ENCODE measurements at regions not wholly inside any gene's neighbourhood (a gene's known extent, or its start where the extent isn't known, plus 50 kb on each side); places are given as distances from the start of the nearest gene placed in this dataset.

DNA sequence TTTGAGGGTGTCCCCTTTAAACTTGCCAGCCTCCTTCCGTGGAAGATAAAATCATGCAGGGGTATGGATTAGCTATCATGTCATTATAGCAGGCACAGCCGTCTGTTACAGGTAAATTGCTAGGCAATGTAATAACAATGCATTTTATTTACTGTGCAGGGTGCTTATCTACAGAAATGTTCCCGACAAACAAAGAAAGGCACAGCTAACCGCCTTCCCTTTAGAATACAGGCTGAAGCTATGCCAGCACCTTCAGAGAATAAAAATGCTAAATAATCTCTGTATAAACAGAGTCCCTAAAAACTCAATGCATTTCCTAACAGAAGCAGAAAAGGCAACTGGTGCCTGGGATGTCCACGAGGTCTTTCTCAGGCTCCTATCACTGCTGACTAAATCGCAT, 239.2 kb downstream of the SPTSSA start:
- Histone ChIP-seq H3K9ac (no peak overlapping the region), H3K9me3 (replicated peaks in 1 of 11) (no peaks in the 10 kb centered on the region), H4K20me1 (no peaks in the 10 kb centered on the region), H3K4me3 (no peak overlapping the region), H3K4me2 (no peak overlapping the region), H3K27me3 (peaks cover 0 to 37% (median 0%) of the 10 kb centered on the region in 11 experiments; a peak in 4 of 22 replicates), H3K4me1 (no peaks in the 10 kb centered on the region), H3K36me3 (no peaks in the 10 kb centered on the region), H3K27ac (no peak overlapping the region)
- TF ChIP-seq Cebpa-rat (IDR thresholded peaks at IDR 0.05), result no peak

DNA sequence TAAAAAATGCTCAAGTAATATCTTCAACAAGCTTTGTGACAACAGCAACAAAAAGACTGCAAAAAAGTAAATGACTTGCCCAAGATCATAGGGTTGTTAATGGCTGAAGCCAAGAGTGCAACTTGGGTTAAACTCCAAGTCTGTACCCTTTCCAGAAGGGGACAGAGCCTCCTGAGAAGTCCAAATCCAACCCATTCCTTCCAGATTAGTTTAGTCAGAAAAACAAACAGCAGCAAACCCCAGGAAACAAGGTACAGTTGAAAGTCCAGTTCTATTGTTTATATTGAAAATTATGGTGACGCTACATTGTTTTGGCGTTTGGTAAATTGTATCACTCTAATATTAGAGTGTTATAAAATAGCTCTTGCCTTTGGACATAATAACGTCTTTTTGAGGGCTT, 239.9 kb downstream of the SPTSSA start:
- no peak for TF ChIP-seq Cebpa-rat (IDR thresholded peaks at IDR 0.05)
- Histone ChIP-seq H3K9me3 (replicated peaks in 1 of 11) (peaks cover 0 to 2% (median 0%) of the 10 kb centered on the region in 11 experiments; a peak in 1 of 22 replicates), H4K20me1 (no peaks in the 10 kb centered on the region), H3K4me2 (no peak overlapping the region), H3K36me3 (no peaks in the 10 kb centered on the region), H3K27ac (no peak overlapping the region), H3K9ac (no peak overlapping the region), H3K27me3 (peaks cover 0 to 37% (median 0%) of the 10 kb centered on the region in 11 experiments; a peak in 3 of 22 replicates), H3K4me1 (no peaks in the 10 kb centered on the region), H3K4me3 (no peak overlapping the region)

DNA sequence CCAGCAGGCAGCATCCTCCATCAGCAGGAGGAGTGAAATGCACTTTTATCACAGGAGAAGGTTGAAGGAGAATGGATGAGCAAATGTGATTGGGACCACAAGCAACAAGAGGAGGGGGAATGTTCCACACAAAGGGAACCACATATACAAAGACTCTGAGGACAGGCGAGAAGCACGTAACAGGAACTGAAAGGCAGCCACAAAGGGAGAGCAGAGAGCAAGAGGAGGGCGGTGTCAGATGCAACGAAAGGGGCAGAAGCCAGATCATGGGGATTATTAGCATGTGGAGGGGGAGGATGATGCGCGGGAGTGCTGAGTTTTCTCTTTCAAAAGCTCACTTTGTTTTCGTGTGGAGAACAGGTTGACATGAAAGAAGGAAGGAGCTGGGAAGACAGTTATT, 241.1 kb downstream of the SPTSSA start:
- no peak overlapping the region for H3K4me2 ChIP-seq
- no peak overlapping the region for H3K4me3 ChIP-seq
- peaks cover 0 to 10% (median 4%) of the 10 kb centered on the region in 11 experiments; a peak in 5 of 22 replicates for H3K9me3 ChIP-seq (replicated peaks in 1 of 11)
- H3K27ac ChIP-seq, result no peak overlapping the region
- no peaks in the 10 kb centered on the region for H3K4me1 ChIP-seq
- H3K36me3 ChIP-seq, result no peaks in the 10 kb centered on the region
- H4K20me1 ChIP-seq, result no peaks in the 10 kb centered on the region
- TF ChIP-seq Cebpa-rat (IDR thresholded peaks at IDR 0.05), result no peak
- H3K27me3 ChIP-seq, result peaks cover 0 to 37% (median 0%) of the 10 kb centered on the region in 11 experiments; a peak in 3 of 22 replicates
- no peak overlapping the region for H3K9ac ChIP-seq

DNA sequence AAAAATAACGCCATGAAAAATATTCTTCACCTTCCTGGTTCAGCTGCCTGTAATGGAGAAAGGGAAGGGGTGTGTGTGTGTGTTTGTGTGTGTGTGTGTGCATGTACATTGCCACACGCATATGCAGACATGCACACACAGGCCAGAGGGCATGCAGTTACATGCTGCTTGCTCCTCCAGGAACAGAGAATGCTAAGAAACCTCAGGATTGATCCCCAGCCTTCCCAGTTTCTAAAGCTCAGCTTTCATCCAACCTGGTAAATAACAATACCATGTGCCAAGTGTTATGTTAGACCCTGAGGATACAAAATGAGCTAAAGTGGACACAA, 241.7 kb downstream of the SPTSSA start:
- H3K4me3 ChIP-seq, result no peak overlapping the region
- H3K4me1 ChIP-seq, result no peaks in the 10 kb centered on the region
- no peaks in the 10 kb centered on the region for H4K20me1 ChIP-seq
- no peak overlapping the region for H3K27ac ChIP-seq
- peaks cover 0 to 10% (median 4%) of the 10 kb centered on the region in 11 experiments; a peak in 5 of 22 replicates for H3K9me3 ChIP-seq (replicated peaks in 1 of 11)
- no peak for TF ChIP-seq Cebpa-rat (IDR thresholded peaks at IDR 0.05)
- no peaks in the 10 kb centered on the region for H3K36me3 ChIP-seq
- peaks cover 0 to 37% (median 0%) of the 10 kb centered on the region in 11 experiments; a peak in 3 of 22 replicates for H3K27me3 ChIP-seq
- no peak overlapping the region for H3K9ac ChIP-seq
- no peak overlapping the region for H3K4me2 ChIP-seq

- TF ChIP-seq Cebpa-rat (IDR thresholded peaks at IDR 0.05), result no peak
Measured at GRCh38 chr14:34219661-34220377, 242.2 kb downstream of the SPTSSA start.

DNA sequence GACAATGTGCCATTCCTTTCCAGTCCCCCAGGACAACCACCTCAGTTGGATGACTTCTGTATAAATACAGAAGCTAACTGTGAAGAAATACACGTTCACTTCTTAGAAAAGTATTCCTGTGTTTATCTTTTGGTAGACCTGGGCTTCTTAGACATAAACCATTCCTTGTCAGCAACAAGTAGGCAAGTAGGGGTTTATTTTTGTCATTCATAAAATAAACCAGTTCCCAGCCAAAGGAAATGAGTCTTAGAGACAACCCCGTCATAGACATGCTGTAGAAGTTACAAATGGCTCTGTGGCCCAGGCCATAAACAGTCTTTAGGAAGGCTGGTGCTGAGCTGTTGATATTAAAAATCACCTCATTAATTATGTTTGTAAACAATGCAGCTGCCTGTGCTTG, 243.2 kb downstream of the SPTSSA start:
- H3K27me3 ChIP-seq, result peaks cover 0 to 37% (median 0%) of the 10 kb centered on the region in 11 experiments; a peak in 6 of 22 replicates
- H3K4me2 ChIP-seq, result no peak overlapping the region
- no peaks in the 10 kb centered on the region for H4K20me1 ChIP-seq
- H3K9me3 ChIP-seq (replicated peaks in 1 of 11), result peaks cover 0 to 10% (median 4%) of the 10 kb centered on the region in 11 experiments; a peak in 5 of 22 replicates
- H3K27ac ChIP-seq, result no peak overlapping the region
- no peak overlapping the region for H3K9ac ChIP-seq
- H3K36me3 ChIP-seq, result no peaks in the 10 kb centered on the region
- no peak for TF ChIP-seq Cebpa-rat (IDR thresholded peaks at IDR 0.05)
- H3K4me1 ChIP-seq, result no peaks in the 10 kb centered on the region
- no peak overlapping the region for H3K4me3 ChIP-seq

More at GRCh38 chr14:34219661-34220377, 242.2 kb downstream of the SPTSSA start:
- Histone ChIP-seq H4K20me1 (no peaks in the 10 kb centered on the region), H3K9me3 (replicated peaks in 1 of 11) (peaks cover 0 to 10% (median 4%) of the 10 kb centered on the region in 11 experiments; a peak in 5 of 22 replicates), H3K4me2 (no peak overlapping the region), H3K4me3 (no peak overlapping the region), H3K9ac (no peak overlapping the region), H3K27me3 (peaks cover 0 to 37% (median 0%) of the 10 kb centered on the region in 11 experiments; a peak in 3 of 22 replicates), H3K27ac (no peak overlapping the region), H3K36me3 (no peaks in the 10 kb centered on the region), H3K4me1 (no peaks in the 10 kb centered on the region)

GRCh38 chr14:34214961-34215360, 247.1 kb downstream of the SPTSSA start:
- H3K9me3 ChIP-seq (replicated peaks in 1 of 11), result peaks cover 0 to 10% (median 4%) of the 10 kb centered on the region in 11 experiments; a peak in 5 of 22 replicates
- H3K27me3 ChIP-seq, result peaks cover 0 to 49% (median 0%) of the 10 kb centered on the region in 11 experiments; a peak in 7 of 22 replicates
- H3K4me3 ChIP-seq, result no peak overlapping the region
- H3K4me1 ChIP-seq, result peaks cover 0 to 8% (median 3%) of the 10 kb centered on the region in 10 experiments; a peak in 1 of 20 replicates
- no peaks in the 10 kb centered on the region for H3K36me3 ChIP-seq
- no peak overlapping the region for H3K9ac ChIP-seq
- no peak overlapping the region for H3K27ac ChIP-seq
- no peak overlapping the region for H3K4me2 ChIP-seq
- H4K20me1 ChIP-seq, result no peaks in the 10 kb centered on the region
- no peak for TF ChIP-seq Cebpa-rat (IDR thresholded peaks at IDR 0.05)

DNA sequence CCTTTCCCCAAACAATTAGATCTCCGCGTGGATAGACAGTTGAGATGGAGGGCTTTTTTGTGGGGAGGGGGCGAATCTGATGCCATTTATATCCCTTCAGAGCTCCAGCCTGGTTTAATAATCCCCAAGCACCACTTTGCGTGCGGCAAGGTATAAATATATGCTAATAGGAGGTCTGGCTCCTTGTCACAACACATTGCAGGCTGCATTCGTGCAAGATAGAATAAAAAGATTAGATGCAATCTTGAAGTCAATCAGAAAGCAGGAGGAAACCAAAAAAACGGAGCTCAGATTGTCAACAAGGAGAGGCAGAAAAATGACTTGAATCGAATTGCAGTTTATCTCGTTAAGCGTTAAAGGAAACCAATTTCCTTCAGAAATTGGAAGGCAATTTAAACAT, 248.7 kb downstream of the SPTSSA start:
- Histone ChIP-seq H3K27me3 (peaks cover 0 to 65% (median 0%) of the 10 kb centered on the region in 11 experiments; a peak in 7 of 22 replicates), H3K9me3 (replicated peaks in 1 of 11) (peaks cover 0 to 13% (median 4%) of the 10 kb centered on the region in 11 experiments; a peak in 5 of 22 replicates), H3K36me3 (no peaks in the 10 kb centered on the region), H3K4me1 (peaks cover 0 to 8% (median 3%) of the 10 kb centered on the region in 10 experiments; a peak in 1 of 20 replicates), H3K9ac (no peak overlapping the region), H4K20me1 (no peaks in the 10 kb centered on the region), H3K4me3 (no peak overlapping the region), H3K27ac (no peak overlapping the region), H3K4me2 (no peak overlapping the region)
- TF ChIP-seq Cebpa-rat (IDR thresholded peaks at IDR 0.05), result no peak

DNA sequence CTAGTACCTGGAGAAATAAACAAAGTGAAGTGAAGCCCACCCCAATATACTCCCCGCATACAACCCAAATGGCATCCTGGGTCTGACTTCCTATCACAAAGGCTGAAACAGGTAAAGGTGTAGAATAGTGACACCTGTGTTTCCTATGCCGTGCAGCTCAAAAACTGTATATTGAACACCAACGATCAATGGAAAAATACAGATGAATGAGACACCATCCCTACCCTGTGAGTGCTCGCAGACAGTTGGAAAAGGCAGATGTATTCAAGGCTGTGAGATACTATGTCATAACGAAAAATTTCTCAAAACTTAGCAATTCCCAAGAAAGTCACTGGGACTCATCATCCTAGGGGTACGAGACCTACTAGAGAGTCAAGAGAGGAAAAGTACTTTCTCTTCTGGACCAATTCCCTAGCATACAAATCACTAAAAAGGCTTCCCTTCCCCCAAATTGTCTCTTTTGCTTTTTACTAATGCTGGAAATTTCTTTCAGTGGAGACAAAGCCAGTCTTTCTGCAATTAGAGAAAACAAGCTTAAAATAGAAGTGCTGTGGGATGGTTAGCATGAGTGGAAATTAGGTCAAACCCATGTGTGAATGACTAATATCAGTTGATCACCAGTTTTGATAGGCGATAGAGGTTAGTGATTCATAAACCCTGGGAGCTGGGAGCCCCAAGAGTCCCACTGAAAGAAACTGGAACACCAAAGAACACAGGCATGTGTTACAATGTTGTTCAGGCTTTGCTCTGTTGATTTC, 249.7 kb downstream of the SPTSSA start:
- peak overlapping the region in 4 of 11 experiments; percentile 8 to 26 (median 14); a peak in 4 of 22 replicates for H3K4me2 ChIP-seq
- no peaks in the 10 kb centered on the region for H4K20me1 ChIP-seq
- H3K4me3 ChIP-seq, result no peak overlapping the region
- peaks cover 0 to 8% (median 3%) of the 10 kb centered on the region in 10 experiments; a peak in 1 of 20 replicates for H3K4me1 ChIP-seq
- peaks cover 0 to 72% (median 0%) of the 10 kb centered on the region in 11 experiments; a peak in 7 of 22 replicates for H3K27me3 ChIP-seq
- H3K36me3 ChIP-seq, result no peaks in the 10 kb centered on the region
- H3K27ac ChIP-seq, result no peak overlapping the region
- no peak for TF ChIP-seq Cebpa-rat (IDR thresholded peaks at IDR 0.05)
- no peak overlapping the region for H3K9ac ChIP-seq
- peaks cover 0 to 13% (median 4%) of the 10 kb centered on the region in 11 experiments; a peak in 5 of 22 replicates for H3K9me3 ChIP-seq (replicated peaks in 1 of 11)

All from BLaER1 treated with 17β-estradiol and CSF1 and Interleukin-3, amounts not matched to agents 10 nM and 100 nM (cell line).